ENCODE measurements at regions not wholly inside any gene's neighbourhood (a gene's known extent, or its start where the extent isn't known, plus 50 kb on each side); places are given as distances from the start of the nearest gene placed in this dataset.
"Not testable (repeated sequence)": the region's sequence is repeated elsewhere in the genome, so short reads cannot be mapped to it uniquely, and the experiment has no call there.

DNA sequence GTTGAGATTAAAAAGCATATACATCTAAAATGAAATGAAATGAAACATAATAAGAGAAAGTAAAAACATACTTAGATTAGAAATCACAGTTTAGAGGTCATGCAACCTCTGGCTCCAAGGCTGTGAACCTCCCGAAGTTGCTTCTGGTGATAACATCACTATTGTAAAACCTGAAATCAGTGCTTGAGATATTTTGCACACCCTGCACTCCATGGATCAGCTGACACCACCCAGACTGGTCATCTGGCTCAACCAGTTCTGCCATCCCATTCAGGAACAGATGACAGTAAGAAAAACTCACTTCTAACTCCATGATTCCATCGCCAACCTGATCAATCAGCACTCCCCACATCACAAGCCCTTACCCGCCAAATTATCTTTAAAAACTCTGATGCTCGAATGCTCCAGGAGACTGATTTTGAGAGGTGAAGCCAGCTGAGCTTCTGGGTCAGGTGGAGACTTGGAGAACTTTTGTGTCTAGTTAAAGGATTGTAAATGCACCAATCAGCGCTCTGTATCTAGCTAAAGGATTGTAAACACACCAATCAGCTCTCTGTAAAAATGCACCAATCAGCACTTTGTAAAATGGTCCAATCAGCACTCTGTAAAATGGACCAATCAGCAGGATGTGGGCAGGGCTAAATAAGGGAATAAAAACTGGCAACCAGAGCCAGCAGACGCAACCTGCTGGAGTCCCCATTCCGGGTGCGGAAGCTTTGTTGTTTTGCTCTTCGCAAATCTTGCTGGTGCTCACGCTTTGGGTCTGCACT, 162.6 kb upstream of the MAGI2 start:
- Histone ChIP-seq H3K9ac (ENCODE audit: low read length) (no peak overlapping the region), H3K4me1 (ENCODE audit: insufficient read depth, low read length) (no peaks in the 10 kb centered on the region), H3K4me3 (ENCODE audit: low read depth in 1 of 2, low read length in 2 of 2) (no peak overlapping the region), H3K9me3 (ENCODE audit: low read length) (no peaks in the 10 kb centered on the region), H3K27me3 (ENCODE audit: control insufficient read depth in 1 of 2, insufficient read depth in 2 of 2, low read length in 2 of 2) (no peaks in the 10 kb centered on the region), H3K36me3 (ENCODE audit: insufficient read depth, low read length) (no peaks in the 10 kb centered on the region), H3K27ac (ENCODE audit: low read depth, low read length) (no peak overlapping the region)

DNA sequence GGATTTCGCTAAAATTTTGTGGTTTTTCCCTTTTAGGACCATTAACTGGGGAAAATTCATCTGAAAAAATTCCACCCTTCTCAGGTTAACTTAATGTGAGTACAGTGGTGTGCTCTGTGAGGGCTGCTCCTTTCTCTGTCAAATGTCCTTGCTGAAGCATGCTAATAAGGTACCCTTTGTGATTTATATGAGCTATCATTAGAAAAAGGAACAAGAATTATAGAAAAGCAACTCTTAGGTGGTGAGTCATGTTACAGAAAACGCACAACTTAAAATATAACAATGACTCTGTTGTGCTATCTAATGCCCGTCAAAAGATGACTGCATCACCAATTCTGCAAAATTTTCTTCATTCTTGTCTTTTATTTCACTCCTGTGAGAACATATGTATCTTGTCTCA, 162.0 kb upstream of the MAGI2 start:
- Histone ChIP-seq H3K27me3 (ENCODE audit: control insufficient read depth in 1 of 2, insufficient read depth in 2 of 2, low read length in 2 of 2) (no peaks in the 10 kb centered on the region), H3K4me1 (ENCODE audit: insufficient read depth, low read length) (no peaks in the 10 kb centered on the region), H3K9me3 (ENCODE audit: low read length) (no peaks in the 10 kb centered on the region), H3K27ac (ENCODE audit: low read depth, low read length) (no peak overlapping the region), H3K4me3 (ENCODE audit: low read depth in 1 of 2, low read length in 2 of 2) (no peak overlapping the region), H3K36me3 (ENCODE audit: insufficient read depth, low read length) (no peaks in the 10 kb centered on the region), H3K9ac (ENCODE audit: low read length) (no peak overlapping the region)

DNA sequence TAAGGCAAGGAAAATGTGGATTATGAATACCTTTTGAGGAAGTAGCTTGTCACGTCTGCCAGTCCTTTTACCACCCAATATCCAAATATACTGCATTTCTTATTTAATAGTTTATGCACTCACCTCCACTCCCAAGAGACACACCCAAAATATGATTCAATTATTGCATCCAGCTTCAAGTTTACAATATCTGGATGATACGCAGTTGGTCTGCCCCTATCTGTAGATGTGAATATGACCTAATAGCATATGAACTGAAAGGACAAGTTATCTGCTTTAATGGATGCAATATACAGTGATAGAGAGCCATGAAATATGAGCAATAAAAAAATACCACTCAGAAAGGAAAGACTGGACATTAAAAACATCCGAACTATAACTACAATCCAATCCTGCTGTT, 159.4 kb upstream of the MAGI2 start:
- Histone ChIP-seq H3K9ac (ENCODE audit: low read length) (no peak overlapping the region), H3K27ac (ENCODE audit: low read depth, low read length) (no peak overlapping the region), H3K36me3 (ENCODE audit: insufficient read depth, low read length) (no peaks in the 10 kb centered on the region), H3K27me3 (ENCODE audit: control insufficient read depth in 1 of 2, insufficient read depth in 2 of 2, low read length in 2 of 2) (no peaks in the 10 kb centered on the region), H3K9me3 (ENCODE audit: low read length) (no peaks in the 10 kb centered on the region), H3K4me1 (ENCODE audit: insufficient read depth, low read length) (no peaks in the 10 kb centered on the region), H3K4me3 (ENCODE audit: low read depth in 1 of 2, low read length in 2 of 2) (no peak overlapping the region)

DNA sequence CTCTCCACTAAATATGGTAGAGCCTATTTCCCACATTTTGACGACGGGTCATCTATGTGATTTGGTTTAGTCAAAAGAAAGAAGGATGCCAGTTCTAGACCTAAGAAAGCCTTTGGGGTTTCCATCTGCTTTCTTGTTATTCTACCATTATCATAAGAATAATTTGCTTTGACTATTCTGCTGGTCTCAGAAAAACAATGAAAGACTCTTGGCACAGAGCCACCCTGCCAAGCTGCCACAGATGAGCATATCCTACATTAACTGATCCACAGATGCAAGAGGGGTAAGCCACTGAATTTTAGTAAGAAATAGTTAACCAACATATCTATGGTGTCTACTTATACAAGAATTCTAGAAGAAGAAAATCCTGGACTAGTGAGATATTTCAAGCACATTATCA, 158.6 kb upstream of the MAGI2 start:
- Histone ChIP-seq H3K4me3 (ENCODE audit: low read depth in 1 of 2, low read length in 2 of 2) (no peak overlapping the region), H3K36me3 (ENCODE audit: insufficient read depth, low read length) (no peaks in the 10 kb centered on the region), H3K9ac (ENCODE audit: low read length) (no peak overlapping the region), H3K9me3 (ENCODE audit: low read length) (no peaks in the 10 kb centered on the region), H3K4me1 (ENCODE audit: insufficient read depth, low read length) (no peaks in the 10 kb centered on the region), H3K27ac (ENCODE audit: low read depth, low read length) (no peak overlapping the region), H3K27me3 (ENCODE audit: control insufficient read depth in 1 of 2, insufficient read depth in 2 of 2, low read length in 2 of 2) (no peaks in the 10 kb centered on the region)

DNA sequence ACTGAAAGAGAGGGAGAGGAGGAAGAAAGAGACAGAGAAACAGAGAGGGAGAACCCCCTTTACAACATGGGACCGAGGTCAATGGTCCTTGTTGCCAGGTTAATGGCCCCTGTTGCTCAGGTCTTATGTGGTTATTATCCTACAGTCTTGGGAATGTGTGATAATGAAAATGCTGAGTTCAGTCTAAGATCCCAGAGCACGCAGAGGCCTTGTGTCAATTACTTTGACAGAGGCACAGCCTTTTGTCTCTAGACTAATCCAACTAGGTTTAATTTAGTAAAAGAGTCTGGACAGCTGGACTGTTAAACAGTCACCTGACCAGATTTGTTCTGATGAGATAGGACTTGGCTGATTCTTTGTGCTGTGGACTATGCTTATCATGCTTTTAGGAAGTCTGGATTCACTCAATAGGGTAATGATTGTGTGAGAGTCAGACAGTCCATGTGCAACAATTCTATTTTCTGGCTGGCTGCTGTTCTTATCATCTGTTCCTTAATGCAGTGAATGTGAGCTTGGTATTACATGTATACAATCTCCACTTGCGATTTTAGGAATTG, 157.4 kb upstream of the MAGI2 start:
- no peak overlapping the region for H3K27ac ChIP-seq (ENCODE audit: low read depth, low read length)
- no peak overlapping the region for H3K4me3 ChIP-seq (ENCODE audit: low read depth in 1 of 2, low read length in 2 of 2)
- H3K4me1 ChIP-seq (ENCODE audit: insufficient read depth, low read length) = no peaks in the 10 kb centered on the region
- H3K36me3 ChIP-seq (ENCODE audit: insufficient read depth, low read length) = no peaks in the 10 kb centered on the region
- no peaks in the 10 kb centered on the region for H3K27me3 ChIP-seq (ENCODE audit: control insufficient read depth in 1 of 2, insufficient read depth in 2 of 2, low read length in 2 of 2)
- H3K9me3 ChIP-seq (ENCODE audit: low read length) = no peaks in the 10 kb centered on the region
- no peak overlapping the region for H3K9ac ChIP-seq (ENCODE audit: low read length)

DNA sequence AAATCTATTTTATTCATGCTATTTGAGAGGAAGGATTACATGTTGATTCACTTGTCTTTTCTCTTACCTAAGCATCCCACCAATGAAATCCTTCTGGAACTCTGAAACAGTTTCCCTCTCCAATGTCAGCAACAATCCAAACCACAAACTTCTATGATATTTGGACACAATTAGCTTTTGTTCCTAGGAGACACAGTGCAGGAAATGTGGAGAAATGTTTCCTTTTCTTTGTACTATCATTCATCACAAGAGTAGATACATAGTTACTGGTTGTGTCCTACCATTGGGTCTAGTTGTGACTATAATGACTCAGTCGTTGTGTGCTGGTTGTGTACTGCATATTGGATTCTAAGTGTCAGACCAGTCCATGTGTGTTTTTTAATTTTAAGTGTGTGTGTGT, 156.8 kb upstream of the MAGI2 start:
- Histone ChIP-seq H3K36me3 (ENCODE audit: insufficient read depth, low read length) (no peaks in the 10 kb centered on the region), H3K27ac (ENCODE audit: low read depth, low read length) (no peak overlapping the region), H3K27me3 (ENCODE audit: control insufficient read depth in 1 of 2, insufficient read depth in 2 of 2, low read length in 2 of 2) (no peaks in the 10 kb centered on the region), H3K9ac (ENCODE audit: low read length) (no peak overlapping the region), H3K4me3 (ENCODE audit: low read depth in 1 of 2, low read length in 2 of 2) (no peak overlapping the region), H3K9me3 (ENCODE audit: low read length) (no peaks in the 10 kb centered on the region), H3K4me1 (ENCODE audit: insufficient read depth, low read length) (no peaks in the 10 kb centered on the region)

DNA sequence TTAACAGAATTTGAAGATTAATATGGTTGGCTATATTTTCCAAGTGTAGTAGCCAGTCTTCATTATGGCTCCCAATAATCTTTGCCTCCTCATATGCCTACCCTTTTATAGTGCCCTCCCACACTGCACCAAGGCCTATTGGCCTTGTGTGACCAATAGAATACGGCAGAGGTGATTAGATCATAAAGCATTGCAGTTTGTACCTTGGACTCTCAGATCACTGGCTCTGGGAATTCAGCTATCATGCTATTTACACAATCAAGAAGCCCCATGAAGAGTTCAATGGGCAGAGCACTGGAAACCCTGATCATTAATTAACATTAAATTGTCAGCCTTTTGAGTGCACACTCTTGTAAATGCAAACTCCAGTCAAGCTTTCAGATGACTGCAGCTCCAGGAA, 154.5 kb upstream of the MAGI2 start:
- no peak overlapping the region for H3K9ac ChIP-seq (ENCODE audit: low read length)
- H3K4me1 ChIP-seq (ENCODE audit: insufficient read depth, low read length) = no peaks in the 10 kb centered on the region
- no peak overlapping the region for H3K4me3 ChIP-seq (ENCODE audit: low read depth in 1 of 2, low read length in 2 of 2)
- no peak overlapping the region for H3K27ac ChIP-seq (ENCODE audit: low read depth, low read length)
- H3K36me3 ChIP-seq (ENCODE audit: insufficient read depth, low read length) = no peaks in the 10 kb centered on the region
- H3K9me3 ChIP-seq (ENCODE audit: low read length) = no peaks in the 10 kb centered on the region
- H3K27me3 ChIP-seq (ENCODE audit: control insufficient read depth in 1 of 2, insufficient read depth in 2 of 2, low read length in 2 of 2) = no peaks in the 10 kb centered on the region

DNA sequence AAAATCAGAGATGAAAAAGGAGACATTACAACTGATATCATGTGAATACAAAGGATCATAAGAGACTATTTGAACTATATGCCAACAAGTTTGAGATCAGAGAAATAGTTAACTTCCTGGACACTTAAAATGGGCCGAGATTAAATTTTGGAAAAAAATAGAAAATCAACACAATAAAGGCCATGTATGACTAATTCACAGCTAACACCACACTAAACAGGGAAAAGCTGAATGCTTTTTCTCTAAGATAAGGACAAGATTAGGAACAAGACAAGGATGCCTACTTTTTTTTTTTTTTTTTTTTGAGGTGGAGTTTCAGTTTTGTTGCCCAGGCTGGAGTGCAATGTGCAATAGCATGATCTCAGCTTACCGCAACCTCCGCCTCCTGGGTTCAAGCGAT, 151.4 kb upstream of the MAGI2 start:
- H3K9me3 ChIP-seq (ENCODE audit: low read length) = no peaks in the 10 kb centered on the region
- H3K4me3 ChIP-seq (ENCODE audit: low read depth in 1 of 2, low read length in 2 of 2) = no peak overlapping the region
- no peak overlapping the region for H3K9ac ChIP-seq (ENCODE audit: low read length)
- H3K27me3 ChIP-seq (ENCODE audit: control insufficient read depth in 1 of 2, insufficient read depth in 2 of 2, low read length in 2 of 2) = no peaks in the 10 kb centered on the region
- no peaks in the 10 kb centered on the region for H3K36me3 ChIP-seq (ENCODE audit: insufficient read depth, low read length)
- H3K27ac ChIP-seq (ENCODE audit: low read depth, low read length) = no peak overlapping the region
- H3K4me1 ChIP-seq (ENCODE audit: insufficient read depth, low read length) = no peaks in the 10 kb centered on the region

DNA sequence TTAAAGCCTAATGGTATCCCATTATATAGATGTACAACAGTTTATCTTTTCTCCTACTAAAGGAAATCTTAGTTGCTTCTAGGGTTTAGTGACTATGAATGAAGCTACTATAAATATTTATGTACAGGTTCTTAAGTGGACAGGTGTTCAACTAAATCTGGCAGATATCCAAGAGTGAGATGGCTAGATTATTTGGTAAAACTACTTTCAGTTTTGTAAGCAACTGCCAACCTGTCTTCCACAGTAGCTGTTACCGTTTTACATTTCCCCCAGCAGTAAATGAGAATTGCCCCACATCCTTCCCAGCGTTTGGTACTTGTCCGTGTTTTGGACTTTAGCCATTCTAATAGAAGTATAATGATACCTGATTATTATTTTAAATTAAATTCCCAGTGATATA, 144.9 kb upstream of the MAGI2 start:
- Histone ChIP-seq H3K27ac (ENCODE audit: low read depth, low read length) (no peak overlapping the region), H3K27me3 (ENCODE audit: control insufficient read depth in 1 of 2, insufficient read depth in 2 of 2, low read length in 2 of 2) (no peaks in the 10 kb centered on the region), H3K4me3 (ENCODE audit: low read depth in 1 of 2, low read length in 2 of 2) (no peak overlapping the region), H3K4me1 (ENCODE audit: insufficient read depth, low read length) (no peaks in the 10 kb centered on the region), H3K36me3 (ENCODE audit: insufficient read depth, low read length) (no peaks in the 10 kb centered on the region), H3K9ac (ENCODE audit: low read length) (no peak overlapping the region), H3K9me3 (ENCODE audit: low read length) (no peaks in the 10 kb centered on the region)

DNA sequence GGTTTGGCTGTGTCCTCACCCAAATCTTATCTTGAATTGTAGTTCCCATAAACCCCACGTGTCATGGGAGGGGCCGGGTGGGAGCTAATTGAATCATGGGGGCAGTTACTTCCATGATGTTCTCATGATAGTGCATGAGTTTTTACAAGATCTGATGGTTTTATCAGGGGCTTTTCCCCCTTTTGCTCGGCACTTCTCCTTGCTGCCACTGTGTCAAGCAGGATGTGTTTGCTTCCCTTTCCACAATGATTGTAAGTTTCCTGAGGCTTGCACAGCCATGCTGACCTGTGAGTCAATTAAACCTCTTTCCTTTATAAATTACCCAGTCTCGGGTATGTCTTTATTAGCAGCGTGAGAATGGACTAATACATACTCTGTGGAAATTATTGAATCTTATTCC, 141.2 kb upstream of the MAGI2 start:
- not testable (repeated sequence) for H3K27me3 ChIP-seq (ENCODE audit: control insufficient read depth in 1 of 2, insufficient read depth in 2 of 2, low read length in 2 of 2); H3K36me3 ChIP-seq (ENCODE audit: insufficient read depth, low read length); H3K9me3 ChIP-seq (ENCODE audit: low read length); H3K9ac ChIP-seq (ENCODE audit: low read length); H3K4me3 ChIP-seq (ENCODE audit: low read depth in 1 of 2, low read length in 2 of 2); H3K27ac ChIP-seq (ENCODE audit: low read depth, low read length); H3K4me1 ChIP-seq (ENCODE audit: insufficient read depth, low read length)

DNA sequence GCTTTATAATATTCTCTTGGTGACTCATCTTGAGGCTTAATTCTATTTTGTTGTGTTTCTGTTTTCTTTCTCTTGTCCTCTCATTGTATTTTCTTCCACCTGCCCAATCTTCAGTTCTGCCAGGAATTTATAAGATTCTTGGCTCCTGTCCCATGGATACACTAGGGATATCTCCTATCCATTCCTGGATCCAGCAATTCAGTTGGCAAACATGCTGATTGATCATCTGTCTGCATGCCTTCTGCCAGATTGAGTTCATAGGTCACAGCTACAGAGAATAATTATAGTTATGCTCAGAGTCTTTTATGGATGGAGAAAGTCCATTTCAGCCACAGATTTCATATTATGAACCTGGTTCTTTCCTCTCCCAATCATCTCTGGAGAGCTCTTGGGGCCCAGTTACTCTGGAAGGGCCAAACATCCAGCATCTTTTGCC, 140.4 kb upstream of the MAGI2 start:
- Histone ChIP-seq H3K36me3 (ENCODE audit: insufficient read depth, low read length) (no peaks in the 10 kb centered on the region), H3K4me1 (ENCODE audit: insufficient read depth, low read length) (no peaks in the 10 kb centered on the region), H3K4me3 (ENCODE audit: low read depth in 1 of 2, low read length in 2 of 2) (no peak overlapping the region), H3K9ac (ENCODE audit: low read length) (no peak overlapping the region), H3K27me3 (ENCODE audit: control insufficient read depth in 1 of 2, insufficient read depth in 2 of 2, low read length in 2 of 2) (no peaks in the 10 kb centered on the region), H3K27ac (ENCODE audit: low read depth, low read length) (no peak overlapping the region), H3K9me3 (ENCODE audit: low read length) (no peaks in the 10 kb centered on the region)
